Neural progenitor cell (in vitro differentiated cells): ENCODE measurements at regions not wholly inside any gene's neighbourhood (a gene's known extent, or its start where the extent isn't known, plus 50 kb on each side); places are given as distances from the start of the nearest gene placed in this dataset.

Source experiments
- CTCF ChIP-seq: fragments of 200-600 bp; sonication (generic); IDR thresholded peaks from 2 replicates; pipeline ENCODE4 v1.5.1; 2017; ENCODE audit warnings: antibody characterized with exemption, mild to moderate bottlenecking
- EZH2 ChIP-seq: fragments of 200-600 bp; sonication (generic); IDR thresholded peaks from 2 replicates; pipeline ENCODE4 v1.6.1; 2017; ENCODE audit warnings: antibody characterized with exemption, mild to moderate bottlenecking, moderate library complexity
- EZH2phosphoT487 ChIP-seq: fragments of 200-600 bp; sonication (generic); IDR thresholded peaks from 2 replicates; pipeline ENCODE4 v1.6.1; 2017; ENCODE audit warnings: antibody characterized with exemption

- TF ChIP-seq CTCF (no peak), EZH2 (no peak), EZH2phosphoT487 (no peak)
Observed at GRCh38 chr1:218611916-218612585, 266.9 kb downstream of the TGFB2 start.
